WTC11 (cell line): ENCODE measurements at regions not wholly inside any gene's neighbourhood (a gene's known extent, or its start where the extent isn't known, plus 50 kb on each side); places are given as distances from the start of the nearest gene placed in this dataset.
A peak's percentile ranks its signal among the peaks of the same experiment; 100 is the strongest.
"Not testable (repeated sequence)": the region's sequence is repeated elsewhere in the genome, so short reads cannot be mapped to it uniquely, and the experiment has no call there.

Experiments
- ATAC-seq: fragments of 200-7000 bp; cut with Tn5 transposase; 2 replicates; pipeline ENCODE4 v1.10.0; 2021; ENCODE audit warnings: mild to moderate bottlenecking, moderate library complexity
- CTCF ChIA-PET: fragments of 300-600 bp; sonication (Branson Sonifier 250); formaldehyde crosslinking; loops from one replicate; lab custom pipeline; 2021; ENCODE audit warnings: antibody characterized with exemption; lab: Charles Lee
- POLR2A ChIA-PET: fragments of 350-600 bp; sonication (Branson Sonifier 250); formaldehyde crosslinking; loops from one replicate; lab custom pipeline; 2021; ENCODE audit warnings: antibody characterized with exemption; lab: Charles Lee
- DNase-seq: peaks from one replicate; pipeline ENCODE4 v3.0.0; 2021; ENCODE audit warnings: low spot score
- H3K27ac Mint-ChIP-seq: 2 replicates; pipeline ENCODE4 v1.8.0; 2021; ENCODE audit warnings: mixed read lengths
- H3K27me3 Mint-ChIP-seq: 2 replicates; pipeline ENCODE4 v1.8.0; 2021; ENCODE audit warnings: low read depth, mild to moderate bottlenecking, moderate library complexity, mixed read lengths
- H3K36me3 Mint-ChIP-seq: 2 replicates; pipeline ENCODE4 v1.8.0; 2021; ENCODE audit warnings: mixed read lengths
- H3K4me1 Mint-ChIP-seq: 2 replicates; pipeline ENCODE4 v1.8.0; 2022; ENCODE audit warnings: mixed read lengths
- H3K4me3 Mint-ChIP-seq: 2 replicates; pipeline ENCODE4 v1.8.0; 2021; ENCODE audit warnings: mild to moderate bottlenecking, moderate library complexity, mixed read lengths
- H3K9me3 Mint-ChIP-seq: 2 replicates; pipeline ENCODE4 v1.8.0; 2021; ENCODE audit warnings: mixed read lengths
- ATF3 ChIP-seq: sonication (generic); formaldehyde crosslinking; conservative IDR thresholded peaks from 2 replicates; pipeline ENCODE4 v1.8.1; 2022; ENCODE audit warnings: mild to moderate bottlenecking, missing genetic modification reagents
- ERG ChIP-seq: fragments of 250-450 bp; sonication (Bioruptor Pico); IDR thresholded peaks from 2 replicates; pipeline ENCODE4 v1.8.0; 2021; ENCODE audit warnings: mild to moderate bottlenecking
- FOXP1 ChIP-seq: sonication (generic); formaldehyde crosslinking; IDR thresholded peaks from 2 replicates; pipeline ENCODE4 v1.8.0; 2022; ENCODE audit warnings: missing genetic modification reagents, mild to moderate bottlenecking, moderate library complexity, borderline replicate concordance
- HMGA2 ChIP-seq: fragments of 250-450 bp; sonication (Bioruptor Pico); IDR thresholded peaks from 2 replicates; pipeline ENCODE4 v1.4.0; 2021; ENCODE audit warnings: mild to moderate bottlenecking, moderate library complexity
- HMGXB4 ChIP-seq: sonication (generic); formaldehyde crosslinking; IDR thresholded peaks from 2 replicates; pipeline ENCODE4 v1.8.1; 2023; ENCODE audit warnings: mild to moderate bottlenecking, moderate library complexity, missing genetic modification reagents
- JUN ChIP-seq: sonication (generic); formaldehyde crosslinking; IDR thresholded peaks from 2 replicates; pipeline ENCODE4 v1.8.0; 2023; ENCODE audit warnings: mild to moderate bottlenecking, missing genetic modification reagents
- MYBL2 ChIP-seq: sonication (generic); formaldehyde crosslinking; IDR thresholded peaks from 2 replicates; pipeline ENCODE4 v1.8.1; 2023; ENCODE audit warnings: mild to moderate bottlenecking, moderate library complexity, missing genetic modification reagents
- NR3C1 ChIP-seq: sonication (generic); formaldehyde crosslinking; conservative IDR thresholded peaks from 2 replicates; pipeline ENCODE4 v1.8.1; 2023; ENCODE audit warnings: low read depth, mild to moderate bottlenecking, missing genetic modification reagents
- SOX15 ChIP-seq: fragments of 250-450 bp; sonication (Bioruptor Pico); IDR thresholded peaks from 2 replicates; pipeline ENCODE4 v1.9.0; 2021; ENCODE audit warnings: mild to moderate bottlenecking
- TCF7 ChIP-seq: sonication (generic); formaldehyde crosslinking; IDR thresholded peaks from 2 replicates; pipeline ENCODE4 v1.8.0; 2022; ENCODE audit warnings: mild to moderate bottlenecking, low read depth, missing genetic modification reagents, moderate library complexity
- TEAD1 ChIP-seq: sonication (generic); formaldehyde crosslinking; IDR thresholded peaks from 2 replicates; pipeline ENCODE4 v1.8.0; 2022; ENCODE audit warnings: mild to moderate bottlenecking, missing genetic modification reagents
- TEAD4 ChIP-seq: sonication (generic); formaldehyde crosslinking; IDR thresholded peaks from 2 replicates; pipeline ENCODE4 v1.8.0; 2022; ENCODE audit warnings: mild to moderate bottlenecking, missing genetic modification reagents
- ZNF219 ChIP-seq: sonication (generic); formaldehyde crosslinking; IDR thresholded peaks from 2 replicates; pipeline ENCODE4 v1.8.0; 2023; ENCODE audit warnings: missing genetic modification reagents, mild to moderate bottlenecking, borderline replicate concordance
- ZNF281 ChIP-seq: sonication (generic); formaldehyde crosslinking; IDR thresholded peaks from 2 replicates; pipeline ENCODE4 v1.8.0; 2023; ENCODE audit warnings: mild to moderate bottlenecking, missing genetic modification reagents
- ZNF317 ChIP-seq: sonication (generic); formaldehyde crosslinking; IDR thresholded peaks from 2 replicates; pipeline ENCODE4 v1.8.1; 2023; ENCODE audit warnings: low read depth, mild to moderate bottlenecking, moderate library complexity, missing genetic modification reagents, borderline replicate concordance
- TF ChIP-seq, protein P1 (sequence below): sonication (generic); formaldehyde crosslinking; IDR thresholded peaks from 2 replicates; pipeline ENCODE4 v1.8.1; 2022; ENCODE audit warnings: mild to moderate bottlenecking, missing genetic modification reagents, moderate library complexity, borderline replicate concordance

DNA sequence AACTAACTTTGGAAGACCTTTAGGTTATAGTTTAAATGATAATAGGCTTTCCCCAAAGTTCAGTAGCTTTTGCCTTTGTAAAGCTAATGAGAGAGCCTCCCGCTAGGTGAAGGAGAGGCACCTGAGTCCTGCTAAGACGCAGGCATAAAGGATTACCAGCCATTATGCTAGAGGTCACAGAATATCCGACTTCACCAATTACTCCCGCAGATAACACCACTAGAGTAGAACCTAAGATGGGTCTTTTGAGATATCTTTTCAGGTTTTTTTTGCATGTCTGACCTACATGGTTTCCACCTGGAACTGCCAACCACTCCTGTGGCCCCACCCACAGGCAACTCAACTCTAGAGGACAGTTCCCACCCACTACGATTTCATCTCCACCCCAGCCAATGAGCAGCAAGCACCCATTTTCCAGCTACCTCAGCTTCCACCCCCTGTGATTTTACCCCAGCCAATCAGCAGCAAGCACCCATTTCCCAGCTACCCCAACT, 314.3 kb downstream of the BRD1 start (continued):
- TF ChIP-seq MYBL2 (CRISPR knock-in tag) (no peak), ERG (no peak), FOXP1 (no peak), ZNF317 (no peak), HMGA2 (no peak)

DNA sequence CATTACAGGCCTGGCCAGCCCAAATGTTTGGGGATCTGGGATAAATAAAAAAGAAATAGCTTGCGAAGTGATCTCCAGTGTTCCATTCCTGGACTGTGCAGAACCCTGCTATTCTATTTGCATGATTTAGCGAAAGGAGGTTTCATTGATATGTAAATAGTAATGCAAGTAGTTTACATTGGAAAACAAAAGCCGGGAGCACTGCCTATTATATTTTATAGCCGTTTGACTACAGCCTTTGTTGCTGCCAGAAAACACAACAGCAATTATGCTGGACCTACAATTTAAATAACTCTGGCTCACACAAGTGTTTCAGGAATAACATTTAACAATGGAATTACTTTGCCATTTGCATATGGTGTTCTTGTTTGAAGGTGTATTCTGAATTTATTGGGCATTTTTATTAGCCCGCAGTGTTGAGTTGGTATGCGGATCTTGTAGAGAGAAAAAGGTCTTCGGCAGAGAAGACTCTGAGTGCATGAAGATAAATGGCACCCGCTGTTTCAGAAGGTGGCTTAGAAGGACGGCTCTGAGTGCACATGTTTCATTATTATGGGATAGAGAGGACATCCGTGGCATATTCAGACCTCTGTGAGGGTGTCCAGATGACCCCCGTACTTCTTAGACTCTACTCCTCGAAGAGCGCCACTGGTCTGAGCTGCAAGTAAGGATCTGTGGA, 315.0 kb downstream of the BRD1 start:
- H3K9me3 Mint-ChIP-seq = peaks cover 21% of the 10 kb centered on the region
- H3K27me3 Mint-ChIP-seq = peaks cover 6% of the 10 kb centered on the region
- peak overlapping the region; percentile 46 for H3K4me3 Mint-ChIP-seq
- ChIA-PET POLR2A (no interaction called here), CTCF (interaction anchor here (0.8 to 2.5 kb wide), 12 partner anchors 8 to 730 kb away, joined by 3 to 12 read pairs (median 4); no protein-coding TSS in a partner anchor)
- ATAC-seq = no peak; the same call in 1 of the 2 replicates
- peak overlapping the region; percentile 82 for H3K27ac Mint-ChIP-seq
- DNase-seq = no peak
- H3K4me1 Mint-ChIP-seq = peaks cover 42% of the 10 kb centered on the region
- TF ChIP-seq ATF3 (CRISPR knock-in tag) = no peak
- no peak for TF ChIP-seq TCF7 (CRISPR knock-in tag)
- TF ChIP-seq JUN (CRISPR knock-in tag) = no peak
- peaks cover 12% of the 10 kb centered on the region for H3K36me3 Mint-ChIP-seq

- POLR2A ChIA-PET, H3K27me3 Mint-ChIP-seq, H3K27ac Mint-ChIP-seq, CTCF ChIA-PET, DNase-seq, H3K4me3 Mint-ChIP-seq, ATAC-seq: not testable (repeated sequence)
- peaks cover 12% of the 10 kb centered on the region for H3K36me3 Mint-ChIP-seq
- peaks cover 33% of the 10 kb centered on the region for H3K4me1 Mint-ChIP-seq
- H3K9me3 Mint-ChIP-seq = peaks cover 21% of the 10 kb centered on the region
Measured at GRCh38 chr22:49511393-49512189, 316.1 kb downstream of the BRD1 start.

GRCh38 chr22:49510718-49511117, 317.0 kb downstream of the BRD1 start:
- ATAC-seq = no peak
- POLR2A ChIA-PET = no interaction called here

DNA sequence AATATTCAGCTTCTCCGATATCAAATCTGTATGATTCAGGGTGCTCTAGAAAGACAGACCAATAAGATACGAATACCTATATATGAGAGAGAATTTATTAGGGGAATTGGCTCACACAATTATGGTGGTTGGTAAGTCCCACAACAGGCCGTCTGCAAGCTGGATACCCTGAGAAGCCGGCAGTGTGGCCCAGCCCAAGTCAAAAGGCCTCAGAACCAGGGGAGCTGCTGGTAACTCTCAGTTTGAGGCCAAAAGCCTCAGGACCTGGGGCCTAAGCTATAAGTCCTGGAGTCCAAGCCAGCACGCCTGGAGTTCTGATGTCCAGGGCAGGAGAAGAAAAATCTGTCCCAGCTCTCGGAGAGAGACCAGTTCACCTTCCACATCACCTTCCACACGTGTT, 318.7 kb downstream of the BRD1 start:
- Mint-ChIP-seq H3K9me3 (peaks cover 17% of the 10 kb centered on the region), H3K27me3 (peaks cover 6% of the 10 kb centered on the region), H3K4me1 (peaks cover 25% of the 10 kb centered on the region), H3K4me3 (no peak overlapping the region), H3K27ac (no peak overlapping the region), H3K36me3 (peaks cover 7% of the 10 kb centered on the region)
- no peak for DNase-seq
- ChIA-PET CTCF (interaction anchor here (1.0 kb wide), 1 partner anchor 204 kb away, joined by 4 read pairs; no protein-coding TSS in a partner anchor), POLR2A (no interaction called here)
- no peak for TF ChIP-seq ZNF219 (CRISPR knock-in tag)
- no peak for TF ChIP-seq ERG
- TF ChIP-seq MYBL2 (CRISPR knock-in tag) = no peak
- TF ChIP-seq, protein P1, sequence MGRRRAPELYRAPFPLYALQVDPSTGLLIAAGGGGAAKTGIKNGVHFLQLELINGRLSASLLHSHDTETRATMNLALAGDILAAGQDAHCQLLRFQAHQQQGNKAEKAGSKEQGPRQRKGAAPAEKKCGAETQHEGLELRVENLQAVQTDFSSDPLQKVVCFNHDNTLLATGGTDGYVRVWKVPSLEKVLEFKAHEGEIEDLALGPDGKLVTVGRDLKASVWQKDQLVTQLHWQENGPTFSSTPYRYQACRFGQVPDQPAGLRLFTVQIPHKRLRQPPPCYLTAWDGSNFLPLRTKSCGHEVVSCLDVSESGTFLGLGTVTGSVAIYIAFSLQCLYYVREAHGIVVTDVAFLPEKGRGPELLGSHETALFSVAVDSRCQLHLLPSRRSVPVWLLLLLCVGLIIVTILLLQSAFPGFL (CRISPR knock-in tag) = no peak
- TF ChIP-seq TEAD4 (CRISPR knock-in tag) = no peak
- no peak for TF ChIP-seq NR3C1 (CRISPR knock-in tag)
- no peak for TF ChIP-seq TEAD1
- TF ChIP-seq HMGXB4 (CRISPR knock-in tag) = no peak
- TF ChIP-seq ZNF281 (CRISPR knock-in tag) = no peak
- no peak for ATAC-seq

More at GRCh38 chr22:49510718-49511117, 317.0 kb downstream of the BRD1 start:
- Mint-ChIP-seq H3K27me3 (peaks cover 6% of the 10 kb centered on the region), H3K36me3 (peaks cover 9% of the 10 kb centered on the region), H3K27ac (no peak overlapping the region), H3K4me1 (peaks cover 33% of the 10 kb centered on the region), H3K9me3 (peaks cover 22% of the 10 kb centered on the region), H3K4me3 (no peak overlapping the region)
- CTCF ChIA-PET = no interaction called here
- DNase-seq = no peak
- TF ChIP-seq SOX15 (CRISPR knock-in tag) (no peak), ZNF219 (CRISPR knock-in tag) (no peak)
